Fibroblast of pulmonary artery (primary cell): ENCODE measurements at regions not wholly inside any gene's neighbourhood (a gene's known extent, or its start where the extent isn't known, plus 50 kb on each side); places are given as distances from the start of the nearest gene placed in this dataset.
"Not testable (repeated sequence)": the region's sequence is repeated elsewhere in the genome, so short reads cannot be mapped to it uniquely, and the experiment has no call there.

Experiments used
- DNase-seq: peaks from one replicate; pipeline ENCODE4 v3.0.0-alpha.2; 2010; ENCODE audit warnings: low read depth
- H3K4me3 ChIP-seq: replicated peaks from 2 replicates; pipeline ENCODE4 v1.5.1; 2011; ENCODE audit warnings: low read depth, mild to moderate bottlenecking, control low read depth, low read length, moderate library complexity
- CTCF ChIP-seq: IDR thresholded peaks from 2 replicates; pipeline ENCODE4 v1.5.1; 2011; ENCODE audit warnings: mild to moderate bottlenecking, control low read depth, low read length, inconsistent platforms; ENCODE audit errors: missing control alignments

- peak; percentile 5 for DNase-seq
- not testable (repeated sequence) for H3K4me3 ChIP-seq
Observed at GRCh38 chr3:10109-10996, 186.2 kb upstream of the CHL1 start.

DNA sequence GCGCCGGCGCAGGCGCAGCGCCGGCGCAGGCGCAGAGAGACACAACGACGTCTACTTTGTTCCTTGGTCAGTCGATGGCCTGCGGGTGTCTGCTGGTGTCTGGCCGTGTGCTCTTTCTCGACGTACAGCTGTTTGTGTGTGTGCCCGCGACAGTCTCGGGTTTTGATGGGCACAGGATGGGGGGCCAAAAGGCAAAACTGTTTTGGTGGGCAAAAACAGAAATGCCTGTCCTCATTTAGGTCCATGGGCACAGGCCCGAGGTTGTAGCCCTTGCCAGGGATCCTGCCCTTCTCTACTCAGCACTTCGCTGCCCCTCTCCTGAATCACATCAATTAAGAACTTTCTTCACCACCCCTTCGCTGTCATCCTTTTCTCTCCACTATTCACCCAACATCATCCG, 184.8 kb upstream of the CHL1 start:
- TF ChIP-seq CTCF = no peak
- no peak overlapping the region for H3K4me3 ChIP-seq
- no peak for DNase-seq

GRCh38 chr3:14652-15051, 181.9 kb upstream of the CHL1 start:
- DNase-seq = no peak
- H3K4me3 ChIP-seq = no peak overlapping the region
- TF ChIP-seq CTCF = no peak

- no peak overlapping the region for H3K4me3 ChIP-seq
- no peak for DNase-seq
- no peak for TF ChIP-seq CTCF
Observed at GRCh38 chr3:16366-16765, 180.2 kb upstream of the CHL1 start.

DNA sequence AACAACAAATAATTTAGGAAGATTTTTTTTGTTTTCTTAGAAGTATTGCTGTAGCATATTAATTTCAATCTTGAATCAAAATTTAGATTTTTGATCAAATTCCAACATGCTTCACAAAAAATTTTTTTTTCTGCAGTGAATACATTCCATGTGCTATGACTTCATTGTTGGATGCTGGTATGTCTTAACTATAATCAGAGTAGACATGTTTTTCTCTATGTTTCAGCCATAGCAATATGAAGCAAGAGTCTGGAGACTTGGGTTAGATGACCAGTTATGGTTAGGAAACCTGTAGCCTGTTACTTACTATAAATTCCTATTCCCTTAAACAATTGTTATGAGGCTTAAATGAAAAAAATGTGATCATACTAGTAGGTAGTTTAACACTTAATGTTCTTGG, 176.1 kb upstream of the CHL1 start:
- DNase-seq = no peak
- TF ChIP-seq CTCF = no peak
- no peak overlapping the region for H3K4me3 ChIP-seq

DNA sequence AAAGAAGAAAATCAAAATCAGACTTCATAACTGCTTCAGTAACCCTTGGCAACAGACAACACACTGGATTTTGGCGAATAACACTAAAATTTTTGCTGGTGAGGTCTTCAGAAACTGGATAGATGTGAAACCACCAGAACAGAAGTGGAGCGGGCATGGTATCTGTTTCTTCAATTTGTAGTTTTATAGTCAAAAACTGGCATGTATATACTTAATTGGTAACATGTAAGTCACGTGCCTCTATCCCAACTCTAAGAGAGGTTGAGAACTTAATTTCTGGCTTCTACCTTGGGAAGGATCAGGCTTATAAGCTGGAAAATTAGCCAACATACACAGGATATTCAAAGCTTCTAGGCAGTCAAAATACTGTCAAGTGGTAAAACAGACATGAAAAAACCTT, 172.6 kb upstream of the CHL1 start:
- DNase-seq = no peak
- no peak for TF ChIP-seq CTCF

GRCh38 chr3:25056-25455, 171.5 kb upstream of the CHL1 start:
- no peak for TF ChIP-seq CTCF
- DNase-seq = no peak
- H3K4me3 ChIP-seq = no peak overlapping the region

More for the DNA sequence above, 172.6 kb upstream of the CHL1 start:
- no peak overlapping the region for H3K4me3 ChIP-seq

DNA sequence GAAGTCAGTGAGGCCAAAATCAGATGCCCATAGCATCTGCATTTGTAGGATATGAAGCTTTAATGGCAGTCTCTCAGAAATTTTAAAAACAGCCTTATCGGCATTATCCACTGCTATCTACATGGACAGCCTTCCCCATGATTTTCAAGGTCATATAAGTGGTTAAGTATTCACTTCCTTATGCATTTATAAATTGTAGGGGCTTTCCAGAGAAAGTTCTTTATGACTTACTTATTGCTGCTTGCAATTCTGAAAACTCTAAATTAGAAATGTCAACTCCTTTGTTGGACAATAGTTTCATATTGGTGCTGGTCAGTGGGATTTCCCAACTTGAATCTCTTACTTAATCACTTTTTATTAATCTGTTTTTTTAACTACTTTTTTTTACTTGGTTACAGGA, 160.6 kb upstream of the CHL1 start:
- not testable (repeated sequence) for DNase-seq, H3K4me3 ChIP-seq

DNA sequence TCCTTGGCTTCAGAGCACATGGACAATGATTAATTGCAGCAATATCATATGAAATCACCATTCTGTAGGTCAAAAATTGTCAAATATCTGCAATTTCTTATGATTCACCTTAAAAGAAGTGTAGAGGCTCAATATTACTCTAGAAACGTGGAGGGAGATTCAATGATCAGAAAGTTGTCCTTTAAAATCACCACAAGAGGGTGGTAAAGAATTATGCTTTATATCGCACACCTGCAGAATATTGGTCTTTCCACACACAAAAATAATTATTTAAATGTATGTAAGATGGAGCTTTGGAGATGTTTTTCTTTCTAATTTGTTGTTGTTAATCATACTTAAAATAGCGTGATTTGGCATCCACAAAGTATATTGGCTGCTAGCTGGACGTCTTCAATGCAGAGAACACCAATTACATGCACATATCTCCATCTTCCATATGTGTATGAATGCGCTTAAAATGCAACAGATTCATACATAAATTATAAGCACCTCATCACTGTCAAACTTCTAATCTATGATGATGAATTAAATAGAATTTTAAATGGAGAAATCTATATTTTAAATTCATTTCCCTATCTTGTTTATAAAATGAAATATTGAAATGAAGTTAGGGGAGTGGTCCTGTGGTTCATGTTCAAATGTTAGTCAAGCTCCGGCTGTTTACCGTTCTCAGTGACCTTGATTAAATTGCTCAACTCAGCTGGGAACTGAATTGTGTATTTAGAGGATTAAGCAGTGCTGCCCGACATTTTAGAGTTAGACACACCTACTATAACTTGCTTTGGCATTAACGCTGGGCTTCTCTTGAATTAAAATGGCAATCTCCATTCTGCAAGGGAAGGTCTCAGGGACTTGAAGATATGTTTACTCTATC, 153.5 kb upstream of the CHL1 start:
- not testable (repeated sequence) for DNase-seq

More for the DNA sequence above, 153.5 kb upstream of the CHL1 start:
- H3K4me3 ChIP-seq = not testable (repeated sequence)
